Breast epithelium (tissue), 3 donors: ENCODE measurements at regions not wholly inside any gene's neighbourhood (a gene's known extent, or its start where the extent isn't known, plus 50 kb on each side); places are given as distances from the start of the nearest gene placed in this dataset.

ENCODE experiments used
- POLR2A ChIP-seq: fragments of 450-650 bp; IDR thresholded peaks from one replicate; pipeline ENCODE4 v1.6.1; 2016; ENCODE audit warnings: antibody characterized with exemption, mild to moderate bottlenecking, moderate library complexity
- POLR2AphosphoS5 ChIP-seq, 3 donors: sonication (generic); formaldehyde crosslinking; IDR thresholded peaks; one replicate each; pipeline ENCODE4 v1.6.1; 2017; ENCODE audit warnings: antibody characterized with exemption in 3 of 3
- TF ChIP-seq, protein P1 (sequence below), 3 donors: fragments of 450-650 bp; IDR thresholded peaks; one replicate each; pipeline ENCODE4 v1.5.1; 2016 to 2017; ENCODE audit warnings: antibody characterized with exemption in 3 of 3, mild to moderate bottlenecking in 3 of 3, moderate library complexity in 3 of 3

DNA sequence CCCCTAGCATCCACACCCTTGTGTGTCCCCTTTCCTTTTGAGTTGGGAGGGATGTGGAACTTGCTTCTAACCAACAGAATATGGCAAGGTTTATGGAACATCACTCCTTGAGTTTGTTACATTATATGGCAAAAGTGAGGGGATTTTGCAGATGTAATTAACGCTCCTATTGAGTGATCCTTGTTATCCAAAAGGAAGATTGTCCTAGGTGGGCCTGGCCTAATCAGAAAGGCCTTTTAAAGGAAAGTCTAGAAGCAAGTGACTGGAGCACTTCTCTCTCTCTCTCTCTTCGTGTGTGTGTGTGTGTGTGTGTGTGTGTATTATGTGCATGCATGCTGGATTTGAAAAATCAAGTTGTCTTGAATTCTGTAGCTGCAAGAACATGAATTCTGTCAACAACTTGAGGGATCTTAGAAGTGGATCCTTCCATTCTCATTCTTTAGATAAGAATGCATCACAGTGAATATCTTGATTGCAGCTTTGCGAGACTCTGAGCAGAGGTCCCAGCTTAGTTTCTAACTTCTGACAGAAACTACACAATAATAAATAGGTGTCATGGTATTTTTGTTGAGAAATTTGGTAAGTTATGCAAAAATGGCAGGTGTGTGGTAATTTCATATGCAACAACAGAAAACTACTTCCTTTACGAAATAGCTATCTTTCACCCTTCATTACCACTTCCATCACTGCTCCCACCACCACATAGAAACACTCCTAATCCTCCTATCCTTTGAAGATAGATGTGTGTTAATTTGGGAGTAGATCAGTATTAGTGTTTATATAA is 360.9 kb upstream of the CBLB start:
- TF ChIP-seq, protein P1, sequence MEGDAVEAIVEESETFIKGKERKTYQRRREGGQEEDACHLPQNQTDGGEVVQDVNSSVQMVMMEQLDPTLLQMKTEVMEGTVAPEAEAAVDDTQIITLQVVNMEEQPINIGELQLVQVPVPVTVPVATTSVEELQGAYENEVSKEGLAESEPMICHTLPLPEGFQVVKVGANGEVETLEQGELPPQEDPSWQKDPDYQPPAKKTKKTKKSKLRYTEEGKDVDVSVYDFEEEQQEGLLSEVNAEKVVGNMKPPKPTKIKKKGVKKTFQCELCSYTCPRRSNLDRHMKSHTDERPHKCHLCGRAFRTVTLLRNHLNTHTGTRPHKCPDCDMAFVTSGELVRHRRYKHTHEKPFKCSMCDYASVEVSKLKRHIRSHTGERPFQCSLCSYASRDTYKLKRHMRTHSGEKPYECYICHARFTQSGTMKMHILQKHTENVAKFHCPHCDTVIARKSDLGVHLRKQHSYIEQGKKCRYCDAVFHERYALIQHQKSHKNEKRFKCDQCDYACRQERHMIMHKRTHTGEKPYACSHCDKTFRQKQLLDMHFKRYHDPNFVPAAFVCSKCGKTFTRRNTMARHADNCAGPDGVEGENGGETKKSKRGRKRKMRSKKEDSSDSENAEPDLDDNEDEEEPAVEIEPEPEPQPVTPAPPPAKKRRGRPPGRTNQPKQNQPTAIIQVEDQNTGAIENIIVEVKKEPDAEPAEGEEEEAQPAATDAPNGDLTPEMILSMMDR (IDR thresholded peaks at IDR 0.05), result no peak
- no peak for TF ChIP-seq POLR2A
- TF ChIP-seq POLR2AphosphoS5 (IDR thresholded peaks at IDR 0.05), result no peak
